Chondrocyte (in vitro differentiated cells): ENCODE measurements at regions not wholly inside any gene's neighbourhood (a gene's known extent, or its start where the extent isn't known, plus 50 kb on each side); places are given as distances from the start of the nearest gene placed in this dataset.

ENCODE experiments used
- DNase-seq: peaks from one replicate; pipeline ENCODE4 v3.0.0; 2021; ENCODE audit warnings: mixed read lengths, low spot score
- H3K27ac Mint-ChIP-seq: one replicate; pipeline ENCODE4 v1.8.0; 2021; ENCODE audit warnings: mild to moderate bottlenecking, moderate library complexity, mixed read lengths; ENCODE audit not compliant: unreplicated experiment
- H3K27me3 Mint-ChIP-seq: 2 replicates; pipeline ENCODE4 v1.8.0; 2021; ENCODE audit warnings: low read depth, mixed read lengths
- H3K36me3 Mint-ChIP-seq: 2 replicates; pipeline ENCODE4 v1.8.0; 2021; ENCODE audit warnings: low read depth, mixed read lengths
- H3K4me1 Mint-ChIP-seq: 2 replicates; pipeline ENCODE4 v1.8.0; 2021; ENCODE audit warnings: low read depth, mild to moderate bottlenecking, mixed read lengths
- H3K4me3 Mint-ChIP-seq: one replicate; pipeline ENCODE4 v1.8.0; 2021; ENCODE audit warnings: mild to moderate bottlenecking, moderate library complexity, mixed read lengths; ENCODE audit not compliant: unreplicated experiment
- H3K9me3 Mint-ChIP-seq: 2 replicates; pipeline ENCODE4 v1.8.0; 2021; ENCODE audit warnings: low read depth, mixed read lengths
- TF ChIP-seq, protein P1 (sequence below): fragments of 200-600 bp; sonication (generic); IDR thresholded peaks from 2 replicates; pipeline ENCODE4 v1.5.0; 2021; ENCODE audit warnings: antibody characterized with exemption, mild to moderate bottlenecking, moderate library complexity

DNA sequence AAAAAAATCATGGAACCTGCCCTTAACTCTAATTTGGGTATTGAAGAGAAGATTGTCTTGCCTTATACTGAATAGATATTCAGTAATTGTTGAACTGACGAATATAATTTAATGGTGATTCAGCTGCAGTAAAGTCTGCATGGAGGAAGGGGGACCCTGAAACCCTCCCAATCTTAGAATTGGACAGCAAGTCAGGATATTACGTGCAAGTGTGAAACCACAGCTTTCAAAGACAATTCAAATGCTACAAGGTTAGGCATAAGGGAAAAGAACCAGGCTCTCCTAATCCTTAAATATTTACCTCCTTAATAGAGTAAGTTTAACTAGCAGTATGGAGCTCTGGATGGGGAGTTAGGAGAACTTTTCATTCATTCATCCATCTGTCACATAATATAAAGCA, 226.9 kb upstream of the TNP1 start:
- H3K4me1 Mint-ChIP-seq = peaks cover 23% of the 10 kb centered on the region
- H3K9me3 Mint-ChIP-seq = no peaks in the 10 kb centered on the region
- DNase-seq = no peak
- TF ChIP-seq, protein P1, sequence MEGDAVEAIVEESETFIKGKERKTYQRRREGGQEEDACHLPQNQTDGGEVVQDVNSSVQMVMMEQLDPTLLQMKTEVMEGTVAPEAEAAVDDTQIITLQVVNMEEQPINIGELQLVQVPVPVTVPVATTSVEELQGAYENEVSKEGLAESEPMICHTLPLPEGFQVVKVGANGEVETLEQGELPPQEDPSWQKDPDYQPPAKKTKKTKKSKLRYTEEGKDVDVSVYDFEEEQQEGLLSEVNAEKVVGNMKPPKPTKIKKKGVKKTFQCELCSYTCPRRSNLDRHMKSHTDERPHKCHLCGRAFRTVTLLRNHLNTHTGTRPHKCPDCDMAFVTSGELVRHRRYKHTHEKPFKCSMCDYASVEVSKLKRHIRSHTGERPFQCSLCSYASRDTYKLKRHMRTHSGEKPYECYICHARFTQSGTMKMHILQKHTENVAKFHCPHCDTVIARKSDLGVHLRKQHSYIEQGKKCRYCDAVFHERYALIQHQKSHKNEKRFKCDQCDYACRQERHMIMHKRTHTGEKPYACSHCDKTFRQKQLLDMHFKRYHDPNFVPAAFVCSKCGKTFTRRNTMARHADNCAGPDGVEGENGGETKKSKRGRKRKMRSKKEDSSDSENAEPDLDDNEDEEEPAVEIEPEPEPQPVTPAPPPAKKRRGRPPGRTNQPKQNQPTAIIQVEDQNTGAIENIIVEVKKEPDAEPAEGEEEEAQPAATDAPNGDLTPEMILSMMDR = no peak
- no peak overlapping the region for H3K4me3 Mint-ChIP-seq
- no peak overlapping the region for H3K27ac Mint-ChIP-seq
- H3K27me3 Mint-ChIP-seq = no peaks in the 10 kb centered on the region
- no peaks in the 10 kb centered on the region for H3K36me3 Mint-ChIP-seq

DNA sequence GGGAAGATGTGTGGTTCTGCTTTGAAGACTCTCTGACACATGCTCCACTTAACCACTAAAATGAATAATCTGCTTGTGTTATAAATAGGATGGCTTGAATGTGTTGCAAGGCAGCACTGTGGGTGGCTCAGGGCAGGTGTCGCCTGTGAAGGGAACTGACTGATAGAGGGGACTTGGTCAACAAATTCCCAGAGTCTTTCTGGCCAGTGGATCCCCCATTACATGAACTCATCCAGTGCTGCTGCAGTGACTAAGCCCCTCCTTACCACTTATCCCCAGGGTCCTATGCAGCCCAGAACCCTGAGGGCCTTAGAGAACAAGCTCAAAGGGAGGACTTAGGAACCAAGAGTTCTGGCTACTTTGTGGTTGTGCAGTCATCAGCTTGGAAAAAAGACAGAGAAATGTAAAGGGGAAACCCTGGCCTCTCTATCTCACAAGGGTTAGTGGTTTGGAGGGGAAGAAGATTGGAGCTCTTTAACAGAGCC, 226.2 kb upstream of the TNP1 start:
- TF ChIP-seq, protein P1 = no peak
- Mint-ChIP-seq H3K4me3 (no peak overlapping the region), H3K4me1 (peaks cover 23% of the 10 kb centered on the region), H3K36me3 (no peaks in the 10 kb centered on the region), H3K27me3 (no peaks in the 10 kb centered on the region), H3K9me3 (no peaks in the 10 kb centered on the region), H3K27ac (peak overlapping the region; percentile 87)
- no peak for DNase-seq

DNA sequence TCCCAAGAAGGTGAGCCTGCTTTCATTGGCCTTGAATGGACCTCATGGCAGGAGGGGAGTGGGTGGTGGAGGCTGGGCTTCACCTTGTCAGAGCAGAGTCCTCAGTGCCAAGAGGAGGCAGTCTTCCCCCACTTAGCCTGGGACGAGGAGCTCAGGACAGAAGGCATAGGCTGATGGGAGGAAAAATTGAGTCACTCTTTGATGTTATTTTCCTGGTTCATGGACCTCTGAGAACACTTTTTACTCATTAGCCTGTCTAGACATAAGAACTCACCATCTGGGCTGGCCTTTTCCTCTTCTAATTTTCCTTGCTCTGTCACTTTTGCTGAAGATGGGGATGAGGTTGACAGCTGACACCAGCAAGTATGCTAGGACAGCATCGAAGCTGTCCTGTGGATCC, 225.7 kb upstream of the TNP1 start:
- H3K4me3 Mint-ChIP-seq = no peak overlapping the region

DNA sequence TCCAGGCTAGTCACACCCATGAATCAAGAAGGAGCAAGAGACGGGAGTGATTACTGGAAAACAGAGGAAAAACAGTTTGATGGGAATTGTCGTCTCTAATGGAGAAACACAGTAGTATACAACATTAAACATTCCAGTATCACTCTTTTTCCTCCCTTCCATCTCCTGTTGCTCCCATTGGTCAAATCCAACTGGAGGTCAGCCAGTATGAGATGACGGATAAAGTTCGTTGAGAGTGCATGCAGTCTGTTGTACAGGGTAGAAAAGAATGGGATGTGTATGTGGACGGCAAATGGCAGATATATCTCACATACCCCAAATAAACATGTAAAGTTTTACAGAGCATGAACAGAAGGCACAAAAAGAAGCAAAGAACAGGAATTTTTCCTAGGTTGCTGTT, 221.9 kb upstream of the TNP1 start:
- Mint-ChIP-seq H3K4me3 (no peak overlapping the region), H3K27me3 (no peaks in the 10 kb centered on the region), H3K27ac (no peak overlapping the region), H3K4me1 (peaks cover 13% of the 10 kb centered on the region), H3K36me3 (no peaks in the 10 kb centered on the region), H3K9me3 (no peaks in the 10 kb centered on the region)
- DNase-seq = no peak
- TF ChIP-seq, protein P1 = no peak

More for the DNA sequence above, 225.7 kb upstream of the TNP1 start:
- no peaks in the 10 kb centered on the region for H3K27me3 Mint-ChIP-seq
- no peaks in the 10 kb centered on the region for H3K9me3 Mint-ChIP-seq
- TF ChIP-seq, protein P1 = peak; percentile 24
- peaks cover 23% of the 10 kb centered on the region for H3K4me1 Mint-ChIP-seq
- peak overlapping the region; percentile 87 for H3K27ac Mint-ChIP-seq
- no peak for DNase-seq
- no peaks in the 10 kb centered on the region for H3K36me3 Mint-ChIP-seq

DNA sequence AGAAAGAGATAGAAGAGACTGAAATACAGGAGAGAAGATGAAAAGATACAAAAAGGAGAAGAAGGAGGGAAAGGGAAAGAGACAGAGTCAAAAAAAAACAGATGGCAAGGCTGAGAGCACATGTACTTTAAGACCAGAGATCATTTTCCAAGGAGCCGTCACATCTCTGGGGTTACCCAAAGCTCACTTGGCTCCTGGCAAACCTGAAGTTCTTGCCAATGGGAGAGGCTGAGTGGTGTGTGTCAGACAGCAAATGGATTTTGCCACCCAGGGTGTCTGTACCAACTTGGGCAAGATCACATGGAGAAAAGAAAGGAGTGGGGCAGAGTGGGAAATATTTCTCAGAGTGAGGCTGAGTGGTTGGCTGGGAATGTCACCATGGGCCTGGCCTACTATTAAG, 219.3 kb upstream of the TNP1 start:
- Mint-ChIP-seq H3K9me3 (no peaks in the 10 kb centered on the region), H3K27ac (no peak overlapping the region), H3K4me3 (no peak overlapping the region), H3K4me1 (peaks cover 10% of the 10 kb centered on the region), H3K36me3 (no peaks in the 10 kb centered on the region), H3K27me3 (no peaks in the 10 kb centered on the region)
- DNase-seq = no peak
- TF ChIP-seq, protein P1 = no peak
